Transverse colon (tissue), 4 donors: ENCODE measurements at regions not wholly inside any gene's neighbourhood (a gene's known extent, or its start where the extent isn't known, plus 50 kb on each side); places are given as distances from the start of the nearest gene placed in this dataset.

Experiments used
- CTCF ChIP-seq, 5 experiments: fragments of 200-600 bp in 3 of 5; fragments of 450-650 bp in 2 of 5; sonication (generic) in 3 of 5; IDR thresholded peaks; 1 replicate in 2 of 5; 2 replicates in 3 of 5; pipeline ENCODE4 v1.5.1; 2016 to 2017; ENCODE audit warnings: antibody characterized with exemption in 5 of 5, inconsistent platforms in 3 of 5, mild to moderate bottlenecking in 2 of 5, moderate library complexity in 1 of 5
- EP300 ChIP-seq: sonication (generic); formaldehyde crosslinking; IDR thresholded peaks from one replicate; pipeline ENCODE4 v1.6.1; 2017; ENCODE audit warnings: antibody characterized with exemption, low read depth
- POLR2A ChIP-seq: fragments of 450-650 bp; IDR thresholded peaks from one replicate; pipeline ENCODE4 v1.6.1; 2016; ENCODE audit warnings: antibody characterized with exemption, mild to moderate bottlenecking, moderate library complexity
- POLR2AphosphoS5 ChIP-seq, 3 donors: sonication (generic); formaldehyde crosslinking; IDR thresholded peaks; one replicate each; pipeline ENCODE4 v1.6.1; 2016; ENCODE audit warnings: antibody characterized with exemption in 3 of 3

DNA sequence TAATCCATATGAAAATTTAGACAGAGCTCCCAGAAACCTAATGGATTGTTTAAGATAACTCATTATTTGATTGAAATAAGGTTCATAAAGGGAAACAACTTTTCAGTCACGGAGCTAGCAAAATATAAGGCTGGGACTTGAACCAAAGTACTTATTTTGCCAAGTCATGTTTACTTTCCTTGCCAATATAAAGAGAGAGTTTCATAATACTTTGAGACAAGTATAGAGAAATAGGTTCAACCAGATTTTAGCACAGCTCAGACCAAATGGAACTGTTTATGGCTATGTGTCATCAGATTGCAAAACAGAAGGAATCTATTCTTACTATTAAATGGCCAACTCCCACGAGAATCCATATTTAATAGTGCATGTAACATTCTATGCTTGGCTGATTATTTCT lies 1517.5 kb upstream of the TENM4 start:
- TF ChIP-seq POLR2A (no peak), CTCF (IDR thresholded peaks at IDR 0.05) (no peak), EP300 (no peak), POLR2AphosphoS5 (IDR thresholded peaks at IDR 0.05) (no peak)
